Caco-2 (cell line): ENCODE measurements at regions not wholly inside any gene's neighbourhood (a gene's known extent, or its start where the extent isn't known, plus 50 kb on each side); places are given as distances from the start of the nearest gene placed in this dataset.

Experiments used
- BruUV-seq: library from RNA; stranded (reverse); fragments of 400-500 nt; replicated peaks from 2 replicates; lab custom pipeline; 2021; lab: Mats Ljungman, UMichigan
- CTCF ChIA-PET: fragments of 300-600 bp; sonication (Branson Sonifier 250); formaldehyde crosslinking; loops from one replicate; lab custom pipeline; 2022; ENCODE audit warnings: antibody characterized with exemption; lab: Charles Lee
- POLR2A ChIA-PET: fragments of 300-600 bp; sonication (Branson Sonifier 250); formaldehyde crosslinking; loops from one replicate; lab custom pipeline; 2022; ENCODE audit warnings: antibody characterized with exemption; lab: Charles Lee
- DNase-seq, 2 experiments: peaks; one replicate each; pipeline versions ENCODE4 v3.0.0 to v3.0.0-alpha.2; 2020 to 2022
- H3K27me3 ChIP-seq: replicated peaks from 2 replicates; pipeline ENCODE4 v1.6.0; 2011; ENCODE audit warnings: low read length; ENCODE audit not compliant: control insufficient read depth, insufficient read depth
- H3K36me3 ChIP-seq: 2 replicates; pipeline ENCODE4 v1.5.1; 2011; ENCODE audit warnings: low read length; ENCODE audit not compliant: control insufficient read depth, insufficient read depth
- H3K4me1 ChIP-seq: fragments of 250-450 bp; sonication (Bioruptor Pico); 2 replicates; pipeline ENCODE4 v1.5.1; 2020; ENCODE audit warnings: mild to moderate bottlenecking
- H3K4me3 ChIP-seq: 2 replicates; pipeline ENCODE4 v1.5.1; 2011; ENCODE audit warnings: low read depth, mild to moderate bottlenecking, control low read depth, low read length
- H3K9me3 ChIP-seq: fragments of 250-450 bp; sonication (Bioruptor Pico); 2 replicates; pipeline ENCODE4 v1.5.1; 2020; ENCODE audit warnings: mild to moderate bottlenecking, moderate library complexity
- H3K27ac Mint-ChIP-seq: one replicate; pipeline ENCODE4 v1.8.0; 2022; ENCODE audit warnings: mixed read lengths; ENCODE audit not compliant: unreplicated experiment
- H3K27me3 Mint-ChIP-seq: one replicate; pipeline ENCODE4 v1.8.0; 2022; ENCODE audit warnings: mixed read lengths; ENCODE audit not compliant: insufficient read depth, unreplicated experiment
- H3K36me3 Mint-ChIP-seq: one replicate; pipeline ENCODE4 v1.8.0; 2022; ENCODE audit warnings: mild to moderate bottlenecking, mixed read lengths; ENCODE audit not compliant: insufficient read depth, unreplicated experiment
- H3K4me1 Mint-ChIP-seq: one replicate; pipeline ENCODE4 v1.8.0; 2022; ENCODE audit warnings: low read depth, mixed read lengths; ENCODE audit not compliant: unreplicated experiment
- H3K4me3 Mint-ChIP-seq: one replicate; pipeline ENCODE4 v1.8.0; 2022; ENCODE audit warnings: mild to moderate bottlenecking, moderate library complexity, mixed read lengths; ENCODE audit not compliant: unreplicated experiment
- H3K9me3 Mint-ChIP-seq: one replicate; pipeline ENCODE4 v1.8.0; 2022; ENCODE audit warnings: mixed read lengths; ENCODE audit not compliant: unreplicated experiment
- intact Hi-C: fragments of 100-400 bp; cut with micrococcal nuclease; formaldehyde crosslinking; loops from one replicate; pipeline ENCODE4 v1.10.0; 2022; ENCODE audit not compliant: unreplicated experiment
- TF ChIP-seq, protein P1 (sequence below), 2 experiments: fragments of 200-600 bp in 1 of 2; IDR thresholded peaks; 1 replicate in 1 of 2; 2 replicates in 1 of 2; pipeline versions ENCODE4 v1.5.1 to v1.8.0; 2011 to 2022; ENCODE audit warnings: antibody characterized with exemption in 1 of 2, control low read depth in 1 of 2, inconsistent platforms in 1 of 2, low read depth in 1 of 2, low read length in 1 of 2, mild to moderate bottlenecking in 1 of 2, moderate library complexity in 1 of 2; ENCODE audit not compliant: insufficient read depth in 1 of 2, severe bottlenecking in 1 of 2, unreplicated experiment in 1 of 2

DNA sequence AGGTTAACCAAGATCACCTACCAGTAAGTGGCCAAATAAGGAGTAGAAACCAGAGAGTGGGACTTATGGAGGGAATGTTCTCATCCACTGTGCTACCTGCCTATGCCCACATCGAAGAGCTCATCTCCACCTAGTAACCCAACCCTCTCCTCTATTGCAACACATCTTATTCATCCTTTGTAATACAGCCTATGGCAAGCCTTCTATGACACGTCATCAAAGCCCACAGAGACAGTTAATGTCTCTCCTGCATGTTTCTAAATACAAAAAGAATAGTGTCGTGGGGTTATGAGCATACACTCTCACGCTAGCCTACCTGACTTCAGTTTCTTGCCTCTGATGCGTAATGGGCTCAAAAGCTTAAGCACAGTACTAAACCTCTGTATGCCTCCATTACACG, 1158.1 kb upstream of the TENM4 start:
- Mint-ChIP-seq H3K27ac (no peak overlapping the region), H3K27me3 (no peaks in the 10 kb centered on the region), H3K4me3 (no peak overlapping the region), H3K9me3 (peaks cover 11% of the 10 kb centered on the region), H3K4me1 (peaks cover 29% of the 10 kb centered on the region), H3K36me3 (no peaks in the 10 kb centered on the region)
- Histone ChIP-seq H3K27me3 (no peaks in the 10 kb centered on the region), H3K9me3 (no peaks in the 10 kb centered on the region; the same call in 1 of the 2 replicates), H3K36me3 (no peaks in the 10 kb centered on the region), H3K4me3 (no peak overlapping the region), H3K4me1 (peaks cover 36% of the 10 kb centered on the region)
- CTCF ChIA-PET = no interaction called here
- TF ChIP-seq, protein P1, sequence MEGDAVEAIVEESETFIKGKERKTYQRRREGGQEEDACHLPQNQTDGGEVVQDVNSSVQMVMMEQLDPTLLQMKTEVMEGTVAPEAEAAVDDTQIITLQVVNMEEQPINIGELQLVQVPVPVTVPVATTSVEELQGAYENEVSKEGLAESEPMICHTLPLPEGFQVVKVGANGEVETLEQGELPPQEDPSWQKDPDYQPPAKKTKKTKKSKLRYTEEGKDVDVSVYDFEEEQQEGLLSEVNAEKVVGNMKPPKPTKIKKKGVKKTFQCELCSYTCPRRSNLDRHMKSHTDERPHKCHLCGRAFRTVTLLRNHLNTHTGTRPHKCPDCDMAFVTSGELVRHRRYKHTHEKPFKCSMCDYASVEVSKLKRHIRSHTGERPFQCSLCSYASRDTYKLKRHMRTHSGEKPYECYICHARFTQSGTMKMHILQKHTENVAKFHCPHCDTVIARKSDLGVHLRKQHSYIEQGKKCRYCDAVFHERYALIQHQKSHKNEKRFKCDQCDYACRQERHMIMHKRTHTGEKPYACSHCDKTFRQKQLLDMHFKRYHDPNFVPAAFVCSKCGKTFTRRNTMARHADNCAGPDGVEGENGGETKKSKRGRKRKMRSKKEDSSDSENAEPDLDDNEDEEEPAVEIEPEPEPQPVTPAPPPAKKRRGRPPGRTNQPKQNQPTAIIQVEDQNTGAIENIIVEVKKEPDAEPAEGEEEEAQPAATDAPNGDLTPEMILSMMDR (IDR thresholded peaks at IDR 0.05; ENCODE audit: insufficient read depth in 1 of 2, low read depth in 1 of 2, low read length in 1 of 2, severe bottlenecking in 1 of 2, unreplicated experiment in 1 of 2) = no peak
- no peak for DNase-seq
- intact Hi-C loops = loop anchor here (10.0 kb wide), 1 partner anchor 636 kb away; no protein-coding TSS in a partner anchor
- BruUV-seq = no TSS peak
- POLR2A ChIA-PET = no interaction called here

DNA sequence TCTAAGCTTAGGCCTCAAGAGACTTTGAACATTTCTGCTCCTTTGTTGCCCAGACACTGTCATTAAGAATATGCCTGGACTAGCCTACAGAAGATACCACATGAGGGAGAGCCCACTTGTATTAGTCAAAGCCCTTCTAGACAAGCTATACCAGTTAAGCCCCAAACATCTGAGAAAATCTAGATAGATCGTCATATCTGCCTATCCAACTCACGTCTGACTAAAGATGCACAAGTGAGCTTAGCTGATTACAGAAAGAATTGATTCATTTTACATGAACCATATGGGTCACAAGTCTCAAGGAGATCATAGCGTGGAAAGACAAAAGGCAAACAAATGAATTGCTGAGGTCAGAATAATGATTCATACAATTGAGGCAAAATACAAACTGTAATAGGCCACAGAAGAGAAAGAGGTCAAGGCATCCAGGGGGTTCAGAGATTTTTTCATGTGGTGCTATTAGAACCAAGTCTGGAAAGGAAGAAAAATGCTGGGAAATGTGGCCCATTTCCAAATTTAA, 1155.5 kb upstream of the TENM4 start:
- no peak for DNase-seq
- ChIA-PET POLR2A (no interaction called here), CTCF (interaction anchor here (0.6 kb wide), 1 partner anchor 161 kb away, joined by 4 read pairs; no protein-coding TSS in a partner anchor)
- no peaks in the 10 kb centered on the region; the same call in 1 of the 2 replicates for H3K9me3 ChIP-seq
- TF ChIP-seq, protein P1 (IDR thresholded peaks at IDR 0.05; ENCODE audit: insufficient read depth in 1 of 2, low read depth in 1 of 2, low read length in 1 of 2, severe bottlenecking in 1 of 2, unreplicated experiment in 1 of 2) = no peak
- H3K4me3 ChIP-seq = no peak overlapping the region
- intact Hi-C loops = loop anchor here (10.0 kb wide), 1 partner anchor 638 kb away; no protein-coding TSS in a partner anchor
- H3K36me3 Mint-ChIP-seq = no peaks in the 10 kb centered on the region
- peaks cover 46% of the 10 kb centered on the region for H3K4me1 ChIP-seq
- peaks cover 44% of the 10 kb centered on the region for H3K4me1 Mint-ChIP-seq
- H3K9me3 Mint-ChIP-seq = peaks cover 11% of the 10 kb centered on the region
- no peak overlapping the region for H3K4me3 Mint-ChIP-seq
- no peaks in the 10 kb centered on the region for H3K27me3 ChIP-seq
- H3K36me3 ChIP-seq = no peaks in the 10 kb centered on the region
- no TSS peak for BruUV-seq
- peak overlapping the region; percentile 82 for H3K27ac Mint-ChIP-seq
- no peaks in the 10 kb centered on the region for H3K27me3 Mint-ChIP-seq

DNA sequence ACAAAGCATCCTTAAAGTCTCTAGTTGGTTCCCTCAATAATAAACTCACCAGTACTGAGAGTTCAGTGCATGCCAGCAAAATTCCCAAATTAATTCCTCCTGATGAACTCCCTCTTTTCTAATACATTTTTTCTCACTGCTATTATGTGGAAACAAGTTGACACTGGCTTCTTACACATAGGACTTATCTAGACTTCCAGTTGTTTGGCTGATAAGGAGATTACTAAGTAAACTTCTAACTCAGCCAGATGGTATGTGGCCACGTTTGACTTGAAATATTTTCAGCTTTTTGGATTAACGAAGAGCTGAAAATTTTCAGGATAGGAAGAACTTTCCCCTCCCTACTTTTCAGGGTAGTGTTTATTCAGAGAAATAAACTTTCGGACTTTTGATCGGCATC, 1154.2 kb upstream of the TENM4 start:
- BruUV-seq = no TSS peak
- no peaks in the 10 kb centered on the region for H3K27me3 ChIP-seq
- Mint-ChIP-seq H3K9me3 (peaks cover 11% of the 10 kb centered on the region), H3K27me3 (no peaks in the 10 kb centered on the region), H3K27ac (peak overlapping the region; percentile 82), H3K4me3 (peak overlapping the region; percentile 51), H3K36me3 (no peaks in the 10 kb centered on the region), H3K4me1 (peaks cover 44% of the 10 kb centered on the region)
- H3K36me3 ChIP-seq = no peaks in the 10 kb centered on the region
- intact Hi-C loops = loop anchor here (1.0 to 10.0 kb wide), 6 partner anchors 52 to 640 kb away; no protein-coding TSS in a partner anchor
- TF ChIP-seq, protein P1 (IDR thresholded peaks at IDR 0.05; ENCODE audit: insufficient read depth in 1 of 2, low read depth in 1 of 2, low read length in 1 of 2, severe bottlenecking in 1 of 2, unreplicated experiment in 1 of 2) = no peak
- ChIA-PET POLR2A (no interaction called here), CTCF (no interaction called here)
- no peaks in the 10 kb centered on the region; the same call in 1 of the 2 replicates for H3K9me3 ChIP-seq
- H3K4me1 ChIP-seq = peaks cover 46% of the 10 kb centered on the region
- peak; percentile 46 to 69 for DNase-seq
- H3K4me3 ChIP-seq = no peak overlapping the region
